ENCODE measurements at regions not wholly inside any gene's neighbourhood (a gene's known extent, or its start where the extent isn't known, plus 50 kb on each side); places are given as distances from the start of the nearest gene placed in this dataset.

- Histone ChIP-seq H4K5ac (ENCODE audit: insufficient read length, low read depth, low read length) (no peak overlapping the region), H3K79me2 (ENCODE audit: insufficient read depth, low read length) (no peaks in the 10 kb centered on the region), H2BK15ac (ENCODE audit: low read depth, low read length) (no peak overlapping the region), H2AK5ac (ENCODE audit: insufficient read length, low read length) (no peak overlapping the region), H3K79me1 (ENCODE audit: insufficient read depth, low read depth, low read length, poor library complexity, severe bottlenecking) (no peaks in the 10 kb centered on the region), H3K18ac (ENCODE audit: insufficient read length, low read depth, low read length) (no peak overlapping the region), H2BK5ac (ENCODE audit: insufficient read length, low read length) (no peak overlapping the region), H4K91ac (ENCODE audit: insufficient read length, low read depth, low read length) (no peak overlapping the region), H3K4me1 (ENCODE audit: insufficient read depth, low read length) (no peaks in the 10 kb centered on the region), H3K27ac (ENCODE audit: insufficient read length, low read depth, low read length) (no peak overlapping the region), H3K9me3 (ENCODE audit: control insufficient read depth, low read depth, low read length) (no peaks in the 10 kb centered on the region), H3K9ac (ENCODE audit: extremely low read depth, insufficient read length, low read length) (no peak overlapping the region), H3K4ac (ENCODE audit: low read depth, low read length) (no peak overlapping the region), H2BK12ac (ENCODE audit: insufficient read length, low read depth, low read length) (no peak overlapping the region), H3K4me2 (ENCODE audit: insufficient read depth, insufficient read length, low read length) (no peak overlapping the region), H3K14ac (ENCODE audit: insufficient read depth, low read length) (no peak overlapping the region), H3K27me3 (ENCODE audit: insufficient read depth, low read length) (no peaks in the 10 kb centered on the region), H2BK120ac (ENCODE audit: low read depth, low read length, poor library complexity, severe bottlenecking) (no peak overlapping the region), H3K56ac (ENCODE audit: insufficient read length, low read depth, low read length) (no peak overlapping the region), H3K23ac (ENCODE audit: insufficient read length, low read depth, low read length) (no peak overlapping the region), H3K23me2 (ENCODE audit: insufficient read length, low read depth, low read length, poor library complexity, severe bottlenecking) (no peaks in the 10 kb centered on the region), H4K8ac (replicated peaks; ENCODE audit: insufficient read length, low read depth, low read length) (no peak overlapping the region), H2AFZ (ENCODE audit: low read length) (no peak overlapping the region), H3T11ph (ENCODE audit: low read length) (no peak overlapping the region), H2BK20ac (ENCODE audit: low read depth, low read length, poor library complexity, severe bottlenecking) (no peak overlapping the region), H4K20me1 (ENCODE audit: control insufficient read depth, insufficient read depth, insufficient read length) (no peaks in the 10 kb centered on the region)
- Mint-ChIP-seq H3K36me3 (ENCODE audit: insufficient read depth in 1 of 3, low read depth in 3 of 3) (no peaks in the 10 kb centered on the region; a peak in 2 of 7 replicates), H3K9me3 (peaks cover 2 to 7% of the 10 kb centered on the region in 2 experiments; a peak in 4 of 5 replicates), H3K4me1 (peaks cover 0 to 4% of the 10 kb centered on the region in 2 experiments; a peak in 1 of 4 replicates), H3K27ac (no peak overlapping the region), H3K4me3 (no peak overlapping the region), H3K27me3 (ENCODE audit: low read depth) (no peaks in the 10 kb centered on the region; the same call in none of the 2 replicates)
- DNase-seq = no peak
- TF ChIP-seq CTCF (conservative IDR thresholded peaks at IDR 0.05) = no peak
- WGBS (ENCODE audit: extremely low coverage, insufficient read length, low lambda C conversion rate) = no CpG with 5 or more reads among the region's 2 CpGs
These were observed 115.4 kb upstream of the KLF6 start for GRCh38 chr10:3900391-3900790.
